ENCODE measurements at regions not wholly inside any gene's neighbourhood (a gene's known extent, or its start where the extent isn't known, plus 50 kb on each side); places are given as distances from the start of the nearest gene placed in this dataset.

- TF ChIP-seq, protein P1, sequence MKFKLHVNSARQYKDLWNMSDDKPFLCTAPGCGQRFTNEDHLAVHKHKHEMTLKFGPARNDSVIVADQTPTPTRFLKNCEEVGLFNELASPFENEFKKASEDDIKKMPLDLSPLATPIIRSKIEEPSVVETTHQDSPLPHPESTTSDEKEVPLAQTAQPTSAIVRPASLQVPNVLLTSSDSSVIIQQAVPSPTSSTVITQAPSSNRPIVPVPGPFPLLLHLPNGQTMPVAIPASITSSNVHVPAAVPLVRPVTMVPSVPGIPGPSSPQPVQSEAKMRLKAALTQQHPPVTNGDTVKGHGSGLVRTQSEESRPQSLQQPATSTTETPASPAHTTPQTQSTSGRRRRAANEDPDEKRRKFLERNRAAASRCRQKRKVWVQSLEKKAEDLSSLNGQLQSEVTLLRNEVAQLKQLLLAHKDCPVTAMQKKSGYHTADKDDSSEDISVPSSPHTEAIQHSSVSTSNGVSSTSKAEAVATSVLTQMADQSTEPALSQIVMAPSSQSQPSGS (IDR thresholded peaks at IDR 0.05; ENCODE audit: low read length): no peak
- TF ChIP-seq RAD21 (IDR thresholded peaks at IDR 0.05 in 1 of 2, conservative IDR thresholded peaks at IDR 0.05 in 1 of 2; ENCODE audit: low read depth in 2 of 2, low read length in 2 of 2) (peak; percentile 57 to 59), CTCF (IDR thresholded peaks at IDR 0.05; ENCODE audit: control extremely low read depth in 1 of 3, insufficient read depth in 1 of 3, low read depth in 1 of 3, low read length in 3 of 3) (peak in 2 of 3 experiments; percentile 34 to 47; a peak in 2 of 4 replicates)
- peak; percentile 48 for FAIRE-seq
- Histone ChIP-seq H2AK5ac (ENCODE audit: low read depth, low read length) (no peak overlapping the region), H4K8ac (ENCODE audit: extremely low read depth, insufficient read depth, low read length) (no peak overlapping the region), H3K14ac (ENCODE audit: insufficient read length) (no peak overlapping the region), H3K9me3 (ENCODE audit: insufficient read depth in 2 of 2, low read depth in 1 of 2, low read length in 1 of 2) (peaks cover 7% of the 10 kb centered on the region in 2 experiments; a peak in 3 of 4 replicates), H3K23ac (ENCODE audit: insufficient read length) (no peak overlapping the region), H3K27me3 (replicated peaks in 1 of 4; ENCODE audit: control insufficient read depth in 3 of 4, extremely low read depth in 1 of 4, insufficient read depth in 3 of 4, low read length in 3 of 4) (no peaks in the 10 kb centered on the region), H2BK12ac (ENCODE audit: low read depth, low read length) (no peak overlapping the region), H2BK20ac (ENCODE audit: low read length) (no peak overlapping the region), H2AFZ (ENCODE audit: low read length) (0 out of 2 replicates have a peak overlapping the region, but pooled peaks have one; percentile 42), H3K23me2 (ENCODE audit: low read depth, low read length) (no peaks in the 10 kb centered on the region), H2BK5ac (ENCODE audit: low read depth, low read length) (no peak overlapping the region), H3K9ac (replicated peaks in 1 of 4; ENCODE audit: extremely low read depth in 1 of 4, low read depth in 3 of 4, low read length in 3 of 4) (no peak overlapping the region), H4K20me1 (replicated peaks in 1 of 2; ENCODE audit: control insufficient read depth in 1 of 2, insufficient read depth in 2 of 2, low read length in 2 of 2) (no peaks in the 10 kb centered on the region), H2BK15ac (ENCODE audit: low read length) (no peak overlapping the region), H3K4ac (replicated peaks; ENCODE audit: insufficient read length, low read depth, low read length) (no peak overlapping the region), H3K79me2 (ENCODE audit: control insufficient read depth in 1 of 2, insufficient read depth in 2 of 2, low read length in 2 of 2) (no peaks in the 10 kb centered on the region), H3K18ac (ENCODE audit: extremely low read depth, low read length) (no peak overlapping the region), H3K56ac (replicated peaks; ENCODE audit: insufficient read length, low read depth, low read length) (no peak overlapping the region), H3K4me1 (replicated peaks in 1 of 4; ENCODE audit: control insufficient read depth in 3 of 4, insufficient read depth in 4 of 4, low read length in 3 of 4) (peaks cover 0 to 5% (median 0%) of the 10 kb centered on the region in 4 experiments; a peak in 3 of 7 replicates), H4K91ac (replicated peaks; ENCODE audit: insufficient read length, low read length) (no peak overlapping the region), H3K36me3 (ENCODE audit: control insufficient read depth in 2 of 4, insufficient read depth in 4 of 4, low read length in 3 of 4) (peaks cover 0 to 5% (median 0%) of the 10 kb centered on the region in 4 experiments; a peak in 1 of 8 replicates), H3K27ac (ENCODE audit: low read depth, low read length) (no peak overlapping the region), H2BK120ac (replicated peaks; ENCODE audit: low read depth, low read length) (no peak overlapping the region), H3K79me1 (ENCODE audit: low read depth, low read length) (no peaks in the 10 kb centered on the region), H3K4me3 (ENCODE audit: extremely low read depth in 1 of 4, insufficient read depth in 2 of 4, low read depth in 3 of 4, low read length in 4 of 4) (no peak overlapping the region), H4K5ac (ENCODE audit: insufficient read length, low read depth, low read length) (no peak overlapping the region), H3K4me2 (ENCODE audit: insufficient read depth in 1 of 2, low read depth in 2 of 2, low read length in 2 of 2) (no peak overlapping the region)
- no peak for DNase-seq (ENCODE audit: low read depth in 1 of 2, low spot score in 2 of 2)
- WGBS, 2 experiments (ENCODE audit: extremely low coverage in 1 of 2, insufficient coverage in 1 of 2, insufficient read length in 1 of 2, insufficient replicate concordance in 2 of 2, low coverage in 1 of 2, low lambda C conversion rate in 2 of 2, missing lambda C conversion rate in 1 of 2): 47% methylated on average over 5 of the region's 5 CpGs; no CpG with 5 or more reads in 1 of the 2 experiments
- ChIA-PET CTCF (ENCODE audit: partially characterized antibody) (interaction anchor here (0.7 to 1.8 kb wide), 3 partner anchors 12 to 196 kb away, joined by 3 to 4 read pairs (median 4); no protein-coding TSS in a partner anchor), POLR2A (ENCODE audit: partially characterized antibody) (no interaction called here)
These were observed 789.3 kb downstream of the FRK start for GRCh38 chr6:115271434-115271833.
